ENCODE measurements at regions not wholly inside any gene's neighbourhood (a gene's known extent, or its start where the extent isn't known, plus 50 kb on each side); places are given as distances from the start of the nearest gene placed in this dataset.
"Not testable (repeated sequence)": the region's sequence is repeated elsewhere in the genome, so short reads cannot be mapped to it uniquely, and the experiment has no call there.

DNA sequence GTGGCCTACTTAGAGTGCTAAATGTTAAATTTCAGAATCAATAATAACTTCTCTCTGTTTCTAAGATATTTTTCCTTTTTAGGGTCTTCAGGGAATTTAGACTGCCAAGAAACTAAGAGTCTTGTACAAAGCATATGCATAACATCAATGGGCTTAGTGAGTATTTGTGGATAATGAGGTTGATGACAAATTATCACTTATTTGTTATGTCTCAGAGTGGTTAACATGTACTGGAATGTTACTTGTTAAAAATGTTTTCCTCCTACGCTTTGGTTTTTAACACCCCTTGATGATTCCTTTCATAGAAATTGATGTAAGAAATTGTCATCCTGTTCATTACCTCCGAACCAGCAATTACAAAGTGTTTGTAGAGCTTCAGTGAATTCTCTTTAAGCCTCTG, 144.3 kb downstream of the MRPS30 start:
- Histone ChIP-seq H3K27ac (no peak overlapping the region), H3K27me3 (replicated peaks) (no peaks in the 10 kb centered on the region), H3K4me3 (no peak overlapping the region), H3K9me3 (replicated peaks) (no peaks in the 10 kb centered on the region), H3K4me1 (replicated peaks) (no peaks in the 10 kb centered on the region), H3K36me3 (no peaks in the 10 kb centered on the region)
- DNase-seq (ENCODE audit: low read depth in 1 of 2, low spot score in 2 of 2), result no peak

DNA sequence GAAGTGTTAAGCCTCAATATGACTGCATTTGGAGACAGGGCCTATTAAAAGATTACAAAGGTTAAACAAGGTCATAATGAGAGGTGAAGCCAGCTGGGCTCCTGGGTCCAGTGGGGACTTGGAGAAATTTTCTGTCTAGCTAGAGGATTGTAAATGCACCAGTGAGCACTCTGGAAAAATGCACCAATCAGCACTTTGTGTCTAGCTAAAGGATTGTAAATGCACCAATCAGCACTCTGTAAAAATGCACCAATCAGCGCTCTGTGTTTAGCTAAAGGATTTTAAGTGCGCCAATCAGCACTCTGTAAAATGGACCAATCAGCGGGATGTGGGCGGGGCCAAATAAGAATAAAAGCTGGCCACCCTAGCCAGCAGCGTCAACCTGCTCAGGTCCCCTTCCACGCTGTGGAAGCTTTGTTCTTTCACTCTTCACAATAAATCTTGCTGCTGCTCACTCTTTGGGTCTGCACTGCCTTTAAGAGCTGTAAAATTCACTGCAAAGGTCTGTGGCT, 150.3 kb downstream of the MRPS30 start:
- not testable (repeated sequence) for DNase-seq (ENCODE audit: low read depth in 1 of 2, low spot score in 2 of 2); H3K27me3 ChIP-seq (replicated peaks); H3K4me3 ChIP-seq; H3K27ac ChIP-seq; H3K4me1 ChIP-seq (replicated peaks); H3K9me3 ChIP-seq (replicated peaks); H3K36me3 ChIP-seq

DNA sequence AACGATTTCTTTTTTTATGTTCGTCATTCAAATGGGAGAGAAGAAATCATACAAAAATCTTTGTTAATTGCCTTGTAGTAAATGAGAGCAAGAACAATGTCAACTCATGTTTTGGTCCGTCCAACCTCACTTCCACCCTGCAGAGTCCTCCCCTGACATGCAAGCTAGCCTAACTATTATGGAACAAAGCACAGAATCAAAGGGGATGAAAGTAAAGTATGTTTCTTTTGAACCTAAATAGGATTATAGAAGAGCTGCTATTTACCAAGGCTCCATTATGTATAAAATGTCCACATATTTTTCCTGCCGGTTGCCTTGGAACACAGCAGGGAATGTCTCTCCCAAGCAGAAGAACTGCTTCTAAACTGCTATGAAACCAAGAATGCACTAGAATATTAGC, 161.1 kb downstream of the MRPS30 start:
- Histone ChIP-seq H3K9me3 (replicated peaks) (no peaks in the 10 kb centered on the region), H3K4me3 (no peak overlapping the region), H3K27me3 (replicated peaks) (no peaks in the 10 kb centered on the region), H3K27ac (no peak overlapping the region), H3K4me1 (replicated peaks) (no peaks in the 10 kb centered on the region), H3K36me3 (no peaks in the 10 kb centered on the region)
- DNase-seq (ENCODE audit: low read depth in 1 of 2, low spot score in 2 of 2), result no peak

DNA sequence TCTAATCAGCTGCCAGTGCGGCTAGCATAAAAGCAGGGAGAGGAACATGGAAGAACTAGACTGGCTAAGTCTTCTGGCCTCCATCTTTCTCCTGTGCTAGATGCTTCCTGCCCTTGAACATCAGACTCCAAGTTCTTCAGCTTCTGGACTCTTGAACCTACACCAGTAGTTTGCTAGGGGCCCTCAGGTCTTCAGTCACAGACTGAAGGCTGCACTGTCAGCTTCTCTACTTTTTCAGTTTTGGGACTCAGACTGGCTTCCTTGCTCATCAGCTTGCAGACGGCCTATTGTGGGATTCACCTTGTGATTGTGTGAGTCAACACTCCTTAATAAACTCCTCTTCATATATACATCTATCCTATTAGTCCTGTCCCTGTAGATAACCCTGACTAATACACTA, 162.2 kb downstream of the MRPS30 start:
- H3K4me1 ChIP-seq (replicated peaks); DNase-seq (ENCODE audit: low read depth in 1 of 2, low spot score in 2 of 2); H3K27ac ChIP-seq; H3K36me3 ChIP-seq; H3K27me3 ChIP-seq (replicated peaks); H3K9me3 ChIP-seq (replicated peaks); H3K4me3 ChIP-seq: not testable (repeated sequence)

DNA sequence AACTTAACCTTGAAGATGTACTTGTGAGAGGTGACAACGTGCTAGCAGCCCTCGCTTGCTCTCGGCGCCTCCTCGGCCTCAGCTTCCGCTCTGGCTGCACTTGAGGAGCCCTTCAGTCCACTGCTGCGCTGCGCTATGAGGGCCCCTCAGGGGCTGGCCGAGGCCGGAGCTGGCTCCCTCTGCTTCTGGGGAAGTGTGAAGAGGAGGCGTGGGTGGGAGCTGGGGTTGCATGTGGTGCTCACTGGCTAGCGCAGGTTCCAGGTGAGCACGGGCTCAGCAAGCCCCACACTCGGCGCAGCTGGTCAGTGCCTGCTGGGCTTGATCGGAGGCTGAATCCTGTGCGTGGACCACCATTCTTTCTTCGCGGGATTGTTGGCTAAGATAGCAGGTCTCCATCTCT, 166.1 kb downstream of the MRPS30 start:
- H3K27me3 ChIP-seq (replicated peaks), result no peaks in the 10 kb centered on the region
- no peaks in the 10 kb centered on the region for H3K9me3 ChIP-seq (replicated peaks)
- H3K4me3 ChIP-seq, result no peak overlapping the region
- DNase-seq (ENCODE audit: low read depth in 1 of 2, low spot score in 2 of 2), result no peak
- H3K4me1 ChIP-seq (replicated peaks), result no peaks in the 10 kb centered on the region
- H3K36me3 ChIP-seq, result no peaks in the 10 kb centered on the region
- H3K27ac ChIP-seq, result no peak overlapping the region

DNA sequence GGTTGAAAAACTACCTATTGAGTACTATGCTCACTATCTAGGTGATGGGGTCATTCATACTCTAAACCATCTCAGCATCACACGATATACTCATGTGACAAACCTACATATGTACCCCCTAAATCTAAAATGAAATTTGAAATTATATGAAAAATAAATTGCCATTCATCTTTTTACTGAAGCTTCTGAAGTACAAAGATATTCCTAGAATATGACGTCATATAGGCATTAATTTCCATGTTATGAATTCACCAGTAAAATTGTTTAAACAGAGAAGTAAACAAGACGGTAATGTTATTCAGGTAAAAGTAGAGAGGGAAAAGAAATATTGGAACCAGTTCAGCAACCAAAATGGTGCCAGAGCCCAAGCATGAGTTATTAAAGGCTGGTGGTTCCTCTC, 173.0 kb downstream of the MRPS30 start:
- H3K36me3 ChIP-seq, result no peaks in the 10 kb centered on the region
- no peaks in the 10 kb centered on the region for H3K4me1 ChIP-seq (replicated peaks)
- no peak for DNase-seq (ENCODE audit: low read depth in 1 of 2, low spot score in 2 of 2)
- no peak overlapping the region for H3K4me3 ChIP-seq
- peaks cover 13% of the 10 kb centered on the region for H3K9me3 ChIP-seq (replicated peaks)
- no peak overlapping the region for H3K27ac ChIP-seq
- H3K27me3 ChIP-seq (replicated peaks), result no peaks in the 10 kb centered on the region

DNA sequence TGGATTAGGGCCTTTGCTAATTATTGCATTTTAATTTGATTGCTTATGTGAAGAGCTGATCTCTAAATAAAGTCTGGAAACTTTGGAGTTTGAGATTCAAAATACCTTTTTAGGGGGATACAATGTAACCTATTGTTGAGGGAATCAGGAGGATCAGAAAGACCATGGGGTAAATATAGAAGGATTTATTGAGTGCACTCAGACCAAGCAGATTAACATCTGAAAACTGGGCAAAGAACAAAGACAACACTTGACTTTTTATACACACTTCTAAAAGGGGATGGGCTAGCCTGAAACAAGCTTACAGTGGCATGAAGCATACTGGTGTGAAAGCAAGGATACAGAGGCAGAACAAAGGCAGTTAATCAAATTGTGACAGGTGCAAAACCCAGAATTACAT, 174.3 kb downstream of the MRPS30 start:
- Histone ChIP-seq H3K27me3 (replicated peaks) (no peaks in the 10 kb centered on the region), H3K36me3 (no peaks in the 10 kb centered on the region), H3K9me3 (replicated peaks) (peaks cover 13% of the 10 kb centered on the region), H3K27ac (no peak overlapping the region), H3K4me1 (replicated peaks) (no peaks in the 10 kb centered on the region), H3K4me3 (no peak overlapping the region)
- DNase-seq (ENCODE audit: low read depth in 1 of 2, low spot score in 2 of 2), result no peak

DNA sequence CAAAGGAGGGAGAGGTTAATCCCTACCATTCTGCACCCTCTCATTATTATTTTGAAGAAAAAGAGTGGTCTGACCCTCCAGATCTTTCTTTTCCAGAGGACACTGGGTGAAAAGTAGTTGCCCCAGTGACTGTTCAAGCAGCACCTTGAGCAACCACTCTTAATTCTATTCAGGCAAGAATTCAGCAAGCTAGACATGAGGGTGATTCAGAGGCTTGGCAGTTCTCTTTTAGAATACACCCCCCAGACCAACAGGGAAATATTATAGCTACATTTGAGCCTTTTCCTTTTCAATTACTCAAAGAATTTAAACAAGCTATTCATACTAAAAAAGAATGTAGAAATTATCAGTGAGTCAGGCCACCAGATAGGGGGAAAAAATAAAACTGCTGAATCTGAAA, 178.3 kb downstream of the MRPS30 start:
- no peak for DNase-seq (ENCODE audit: low read depth in 1 of 2, low spot score in 2 of 2)
- Histone ChIP-seq H3K27me3 (replicated peaks) (no peaks in the 10 kb centered on the region), H3K27ac (no peak overlapping the region), H3K36me3 (no peaks in the 10 kb centered on the region), H3K9me3 (replicated peaks) (peaks cover 15% of the 10 kb centered on the region), H3K4me1 (replicated peaks) (no peaks in the 10 kb centered on the region), H3K4me3 (no peak overlapping the region)

DNA sequence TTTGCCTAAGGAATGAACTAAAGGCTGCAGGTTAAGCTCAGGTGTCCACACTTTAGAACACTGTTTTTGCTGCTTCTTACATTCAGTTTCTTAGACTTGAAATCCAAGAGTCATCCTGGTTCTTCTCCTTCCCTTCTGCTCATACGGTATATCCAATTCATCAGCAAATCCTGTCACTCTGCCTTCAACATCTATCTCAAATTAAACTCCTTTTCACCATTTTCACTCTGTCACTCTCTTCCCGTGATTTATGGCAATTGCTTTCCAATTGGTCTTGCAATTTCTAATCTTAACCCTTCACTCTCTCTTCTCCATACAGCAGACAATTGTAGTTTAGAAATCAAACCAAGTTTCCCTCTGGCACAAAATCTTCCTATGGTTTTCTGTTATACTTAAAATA, 182.9 kb downstream of the MRPS30 start:
- no peaks in the 10 kb centered on the region for H3K27me3 ChIP-seq (replicated peaks)
- H3K4me3 ChIP-seq, result no peak overlapping the region
- no peaks in the 10 kb centered on the region for H3K36me3 ChIP-seq
- no peak overlapping the region for H3K27ac ChIP-seq
- no peaks in the 10 kb centered on the region for H3K4me1 ChIP-seq (replicated peaks)
- no peak for DNase-seq (ENCODE audit: low read depth in 1 of 2, low spot score in 2 of 2)
- H3K9me3 ChIP-seq (replicated peaks), result peaks cover 6% of the 10 kb centered on the region; the same call in 1 of the 2 replicates

DNA sequence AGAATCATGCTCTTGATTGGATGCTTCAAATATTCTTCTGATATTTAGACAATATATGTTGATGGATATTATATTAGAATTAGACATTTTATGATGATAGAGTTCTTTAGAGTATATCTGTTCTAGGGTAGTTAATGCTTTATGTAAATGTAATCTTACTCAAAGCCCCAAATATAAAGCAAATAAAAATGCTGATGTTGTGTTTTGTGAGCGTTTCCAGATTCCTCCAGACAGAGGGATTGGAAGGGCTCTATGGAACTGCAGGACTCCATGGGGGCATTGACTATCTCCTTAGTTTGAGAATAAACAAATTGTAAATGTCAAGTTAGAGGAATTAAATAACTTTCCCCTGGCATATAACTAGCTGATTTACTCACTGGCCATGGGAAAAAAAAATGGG, 184.5 kb downstream of the MRPS30 start:
- no peaks in the 10 kb centered on the region for H3K36me3 ChIP-seq
- no peak overlapping the region for H3K4me3 ChIP-seq
- H3K27ac ChIP-seq, result no peak overlapping the region
- H3K9me3 ChIP-seq (replicated peaks), result peaks cover 6% of the 10 kb centered on the region; the same call in 1 of the 2 replicates
- H3K4me1 ChIP-seq (replicated peaks), result no peaks in the 10 kb centered on the region
- no peaks in the 10 kb centered on the region for H3K27me3 ChIP-seq (replicated peaks)
- no peak for DNase-seq (ENCODE audit: low read depth in 1 of 2, low spot score in 2 of 2)

DNA sequence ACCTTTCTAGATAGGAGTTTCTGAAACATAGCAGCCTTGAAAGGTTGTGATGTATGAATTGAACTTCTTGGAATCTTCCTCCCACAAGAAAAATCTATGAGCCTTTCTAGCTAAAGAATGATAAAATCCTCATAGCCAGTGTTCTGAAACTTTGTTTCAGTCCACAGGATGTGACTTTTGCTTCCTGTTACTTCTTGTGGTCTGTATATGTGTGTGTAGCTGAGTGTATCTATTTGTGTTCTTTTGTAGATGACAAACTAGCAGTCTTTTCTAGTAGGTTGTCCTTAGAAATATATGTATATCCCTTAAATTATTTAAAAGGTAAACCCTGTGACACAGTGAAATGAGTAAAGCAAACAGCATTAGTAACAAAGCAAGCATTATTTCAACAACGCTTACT, 188.8 kb downstream of the MRPS30 start:
- Histone ChIP-seq H3K27ac (no peak overlapping the region), H3K36me3 (no peaks in the 10 kb centered on the region), H3K27me3 (replicated peaks) (no peaks in the 10 kb centered on the region), H3K4me3 (no peak overlapping the region), H3K4me1 (replicated peaks) (no peaks in the 10 kb centered on the region), H3K9me3 (replicated peaks) (peaks cover 1% of the 10 kb centered on the region; the same call in 1 of the 2 replicates)
- no peak for DNase-seq (ENCODE audit: low read depth in 1 of 2, low spot score in 2 of 2)

DNA sequence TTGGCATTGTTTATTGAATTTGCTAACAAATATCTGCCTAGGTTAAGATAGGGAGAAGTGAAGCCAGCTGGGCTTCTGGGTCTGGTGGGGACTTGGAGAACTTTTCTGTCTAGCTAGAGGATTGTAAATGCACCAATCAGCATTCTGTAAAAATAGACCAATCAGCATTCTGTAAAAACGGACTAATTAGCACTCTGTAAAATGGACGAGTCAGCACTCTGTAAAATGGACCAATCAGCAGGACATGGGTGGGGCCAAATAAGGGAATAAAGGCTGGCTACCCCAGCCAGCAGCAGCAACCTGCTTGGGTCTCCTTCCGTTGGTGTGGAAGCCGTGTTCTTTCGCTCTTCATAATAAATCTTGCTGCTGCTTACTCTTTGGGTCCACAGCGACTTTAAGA, 198.4 kb downstream of the MRPS30 start:
- not testable (repeated sequence) for H3K27ac ChIP-seq; H3K9me3 ChIP-seq (replicated peaks); DNase-seq (ENCODE audit: low read depth in 1 of 2, low spot score in 2 of 2); H3K36me3 ChIP-seq; H3K27me3 ChIP-seq (replicated peaks); H3K4me1 ChIP-seq (replicated peaks); H3K4me3 ChIP-seq

DNA sequence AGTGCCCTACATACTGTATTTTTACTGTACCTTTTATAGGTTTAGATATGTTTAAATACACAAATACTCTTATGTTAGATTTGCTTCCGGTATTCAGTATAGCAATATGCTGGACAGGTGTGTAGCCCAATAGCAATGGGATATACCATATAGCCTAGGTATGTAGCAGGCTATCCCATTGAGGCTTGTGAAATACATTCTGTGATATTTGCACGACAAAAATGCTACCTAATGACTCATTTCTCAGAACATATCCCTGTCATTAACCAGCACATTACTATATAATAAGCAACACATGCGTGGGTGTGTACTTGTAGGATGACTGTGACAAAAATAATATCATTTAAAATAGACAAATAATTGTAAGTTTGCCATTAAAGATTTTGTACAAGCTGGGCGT, 208.8 kb downstream of the MRPS30 start:
- no peaks in the 10 kb centered on the region for H3K4me1 ChIP-seq (replicated peaks)
- no peaks in the 10 kb centered on the region for H3K9me3 ChIP-seq (replicated peaks)
- no peaks in the 10 kb centered on the region for H3K36me3 ChIP-seq
- DNase-seq (ENCODE audit: low read depth in 1 of 2, low spot score in 2 of 2), result no peak
- no peaks in the 10 kb centered on the region for H3K27me3 ChIP-seq (replicated peaks)
- H3K4me3 ChIP-seq, result no peak overlapping the region
- no peak overlapping the region for H3K27ac ChIP-seq

DNA sequence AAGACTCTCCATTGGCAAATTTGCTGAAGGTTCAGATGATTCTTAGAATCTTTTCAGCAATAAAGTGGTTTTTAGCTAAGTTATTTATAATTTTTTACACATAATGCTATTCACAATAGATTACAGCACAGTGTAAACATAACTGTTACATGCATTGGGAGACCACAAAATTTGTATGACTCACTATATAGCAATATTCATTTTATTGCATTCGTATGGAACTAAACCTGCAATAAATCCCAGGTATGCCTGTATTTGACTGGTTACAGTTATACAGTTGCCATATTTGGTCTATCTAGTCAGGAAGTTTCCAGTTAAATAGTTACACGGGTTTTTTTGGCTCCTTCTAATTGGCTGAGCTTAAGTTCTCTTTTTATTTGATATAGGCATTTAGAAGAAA, 220.8 kb downstream of the MRPS30 start:
- H3K9me3 ChIP-seq (replicated peaks), result peaks cover 2% of the 10 kb centered on the region; the same call in 1 of the 2 replicates
- no peaks in the 10 kb centered on the region for H3K4me1 ChIP-seq (replicated peaks)
- no peaks in the 10 kb centered on the region for H3K36me3 ChIP-seq
- H3K27me3 ChIP-seq (replicated peaks), result no peaks in the 10 kb centered on the region
- H3K4me3 ChIP-seq, result no peak overlapping the region
- no peak for DNase-seq (ENCODE audit: low read depth in 1 of 2, low spot score in 2 of 2)
- no peak overlapping the region for H3K27ac ChIP-seq

DNA sequence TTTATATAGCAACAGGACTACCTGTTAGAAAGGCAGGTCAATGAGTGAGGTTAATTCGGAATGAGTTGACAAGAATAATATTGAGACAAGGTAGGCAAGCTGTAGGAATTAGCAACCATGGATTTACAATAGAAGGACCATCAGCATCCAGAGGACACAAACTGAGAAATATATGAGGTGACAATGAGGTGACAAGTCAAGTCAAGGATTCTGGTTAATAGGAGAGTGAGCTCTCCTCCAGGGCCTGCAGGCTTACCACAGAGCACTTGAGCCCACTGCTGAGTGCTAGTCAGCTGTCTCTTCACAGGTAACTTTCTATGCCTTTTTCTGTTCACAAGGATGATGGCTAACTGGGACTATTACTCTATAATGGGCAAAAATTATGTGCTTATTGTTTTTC, 227.2 kb downstream of the MRPS30 start:
- Histone ChIP-seq H3K9me3 (replicated peaks) (no peaks in the 10 kb centered on the region), H3K27me3 (replicated peaks) (no peaks in the 10 kb centered on the region), H3K4me3 (no peak overlapping the region), H3K27ac (no peak overlapping the region), H3K4me1 (replicated peaks) (no peaks in the 10 kb centered on the region), H3K36me3 (no peaks in the 10 kb centered on the region)
- DNase-seq (ENCODE audit: low read depth in 1 of 2, low spot score in 2 of 2), result no peak
